B cell (primary cell): ENCODE measurements at regions not wholly inside any gene's neighbourhood (a gene's known extent, or its start where the extent isn't known, plus 50 kb on each side); places are given as distances from the start of the nearest gene placed in this dataset.

ENCODE experiments used
- ATAC-seq: fragments of 200-7000 bp; cut with Tn5 transposase; one replicate; pipeline ENCODE4 v1.10.0; 2021; ENCODE audit warnings: low read depth, mild to moderate bottlenecking, moderate number of reproducible peaks, moderate library complexity
- CTCF ChIA-PET: fragments of 350-600 bp; sonication (Branson Sonifier 250); formaldehyde crosslinking; loops from one replicate; lab custom pipeline; 2021; ENCODE audit warnings: antibody characterized with exemption, inconsistent platforms; lab: Charles Lee
- POLR2A ChIA-PET: fragments of 350-600 bp; sonication (Branson Sonifier 250); formaldehyde crosslinking; loops from one replicate; lab custom pipeline; 2021; ENCODE audit warnings: antibody characterized with exemption; lab: Charles Lee
- DNase-seq: peaks from one replicate; pipeline ENCODE4 v3.0.0; 2013
- H2AFZ ChIP-seq: 2 replicates; pipeline ENCODE4 v1.6.1; 2012; ENCODE audit warnings: mild to moderate bottlenecking, low read depth, low read length; ENCODE audit not compliant: insufficient read depth, poor library complexity, severe bottlenecking
- H3K27ac ChIP-seq, 2 donors: 1 replicate in 1 of 2; 2 replicates in 1 of 2; pipeline ENCODE4 v1.5.1; 2012 to 2013; ENCODE audit warnings: low read length in 2 of 2, mild to moderate bottlenecking in 2 of 2, moderate library complexity in 1 of 2
- H3K27me3 ChIP-seq, 4 experiments: fragments of 200-600 bp in 1 of 4; sonication (generic) in 1 of 4; replicated peaks in 1 of 4; 1 replicate in 2 of 4; 2 replicates in 2 of 4; pipeline versions ENCODE4 v1.6.1 to v1.7.0; 2013 to 2016; ENCODE audit warnings: low read length in 3 of 4, mild to moderate bottlenecking in 2 of 4, mixed read lengths in 1 of 4, moderate library complexity in 1 of 4; ENCODE audit not compliant: insufficient read depth in 4 of 4, control insufficient read depth in 3 of 4; ENCODE audit errors: control extremely low read depth in 1 of 4
- H3K36me3 ChIP-seq, 2 experiments: replicated peaks in 1 of 2; 1 replicate in 1 of 2; 2 replicates in 1 of 2; pipeline versions ENCODE4 v1.6.1 to v1.7.1; 2013; ENCODE audit warnings: low read length in 1 of 2; ENCODE audit not compliant: insufficient read depth in 2 of 2, control insufficient read depth in 1 of 2; ENCODE audit errors: control extremely low read depth in 1 of 2, extremely low read depth in 1 of 2
- H3K4me1 ChIP-seq, 2 donors: fragments of 200-600 bp in 1 of 2; sonication (generic) in 1 of 2; 1 replicate in 1 of 2; 2 replicates in 1 of 2; pipeline versions ENCODE4 v1.5.1 to v1.6.1; 2013 to 2017; ENCODE audit warnings: low read length in 2 of 2; ENCODE audit not compliant: control insufficient read depth in 2 of 2, insufficient read depth in 2 of 2
- H3K4me2 ChIP-seq: replicated peaks from 2 replicates; pipeline ENCODE3; 2012; ENCODE audit warnings: mild to moderate bottlenecking, low read depth, low read length; ENCODE audit not compliant: poor library complexity, severe bottlenecking
- H3K4me3 ChIP-seq, 5 experiments: fragments of 200-600 bp in 1 of 5; sonication (generic) in 1 of 5; 1 replicate in 3 of 5; 2 replicates in 2 of 5; pipeline versions ENCODE4 v1.5.1 to v1.7.0; 2011 to 2016; ENCODE audit warnings: low read length in 4 of 5, mild to moderate bottlenecking in 4 of 5, low read depth in 2 of 5, control low read depth in 1 of 5, moderate library complexity in 1 of 5; ENCODE audit not compliant: insufficient read depth in 1 of 5; ENCODE audit errors: control extremely low read depth in 1 of 5, extremely low read depth in 1 of 5
- H3K79me2 ChIP-seq: fragments of 200-600 bp; sonication (generic); one replicate; pipeline ENCODE4 v1.6.0; 2016; ENCODE audit warnings: low read length; ENCODE audit not compliant: control insufficient read depth, insufficient read depth
- H3K9ac ChIP-seq: fragments of 200-600 bp; sonication (generic); 2 replicates; pipeline ENCODE4 v1.6.1; 2017; ENCODE audit warnings: mild to moderate bottlenecking, low read length, moderate library complexity
- H3K9me3 ChIP-seq, 3 donors: one replicate each; pipeline versions ENCODE4 v1.6.1 to v1.7.1; 2013; ENCODE audit warnings: low read length in 2 of 3; ENCODE audit not compliant: control insufficient read depth in 2 of 3, insufficient read depth in 1 of 3; ENCODE audit errors: control extremely low read depth in 1 of 3
- H4K20me1 ChIP-seq: 2 replicates; pipeline ENCODE4 v1.6.0; 2012; ENCODE audit warnings: mild to moderate bottlenecking, low read length; ENCODE audit not compliant: insufficient read depth, control insufficient read depth, poor library complexity, severe bottlenecking
- H3K27ac Mint-ChIP-seq: one replicate; pipeline ENCODE4 v1.8.0; 2021; ENCODE audit warnings: mixed read lengths
- H3K27me3 Mint-ChIP-seq: one replicate; pipeline ENCODE4 v1.8.0; 2021; ENCODE audit warnings: mixed read lengths
- H3K4me1 Mint-ChIP-seq: one replicate; pipeline ENCODE4 v1.8.0; 2021; ENCODE audit warnings: mixed read lengths
- H3K4me3 Mint-ChIP-seq: one replicate; pipeline ENCODE4 v1.8.0; 2021; ENCODE audit warnings: mixed read lengths
- H3K9me3 Mint-ChIP-seq: one replicate; pipeline ENCODE4 v1.8.0; 2022; ENCODE audit warnings: mixed read lengths; ENCODE audit not compliant: insufficient read depth
- CTCF ChIP-seq: fragments of 200-600 bp; IDR thresholded peaks from one replicate; pipeline ENCODE4 v1.8.0; 2022; ENCODE audit warnings: antibody characterized with exemption, mild to moderate bottlenecking
- EZH2 ChIP-seq: IDR thresholded peaks from 2 replicates; pipeline ENCODE4 v1.6.1; 2012; ENCODE audit warnings: borderline replicate concordance, low read depth, mild to moderate bottlenecking, moderate library complexity, low read length; ENCODE audit not compliant: insufficient read depth, poor library complexity, severe bottlenecking
- WGBS: methylation state at CpG from one replicate; pipeline ENCODE4 v1.1.5; 2013; ENCODE audit warnings: missing lambda C conversion rate; ENCODE audit not compliant: insufficient coverage; 5-methylcytosine and 5-hydroxymethylcytosine counted together
- intact Hi-C: fragments of 100-400 bp; cut with micrococcal nuclease; formaldehyde crosslinking; loops from one replicate; pipeline ENCODE4 v1.10.0; 2022

DNA sequence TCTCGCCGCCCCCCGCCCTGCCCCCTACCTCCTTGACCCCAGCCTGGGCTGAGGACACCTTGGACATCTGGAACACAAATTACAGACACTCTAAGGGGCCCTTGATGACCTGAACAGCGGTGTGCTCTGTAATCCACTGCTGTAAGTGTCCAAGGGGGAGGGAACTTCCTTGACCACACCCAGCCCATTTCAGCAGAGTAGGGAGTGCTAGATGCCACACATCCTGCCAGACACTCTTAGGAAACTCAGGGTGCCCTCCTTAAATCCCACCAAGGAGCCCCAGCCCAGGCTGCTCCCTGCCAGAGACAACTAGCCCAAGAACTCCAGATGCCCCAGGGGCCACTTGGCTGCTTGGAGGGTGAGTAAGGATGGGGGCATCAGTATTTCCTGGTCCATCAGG lies 282.2 kb downstream of the RRAGC start:
- H3K9me3 Mint-ChIP-seq = no peaks in the 10 kb centered on the region
- ATAC-seq (no peak), DNase-seq (no peak)
- Histone ChIP-seq H3K9me3 (peaks cover 0 to 3% (median 0%) of the 10 kb centered on the region in 3 donors), H3K4me2 (no peak overlapping the region), H3K36me3 (no peaks in the 10 kb centered on the region), H3K79me2 (no peaks in the 10 kb centered on the region), H3K9ac (no peak overlapping the region), H3K27me3 (peaks cover 0 to 39% (median 23%) of the 10 kb centered on the region in 4 experiments), H3K4me1 (peaks cover 0 to 6% of the 10 kb centered on the region in 2 donors), H3K27ac (no peak overlapping the region), H3K4me3 (no peak overlapping the region), H4K20me1 (no peaks in the 10 kb centered on the region), H2AFZ (no peak overlapping the region)
- ChIA-PET CTCF (no interaction called here), POLR2A (no interaction called here)
- no CpG with 5 or more reads among the region's 4 CpGs for WGBS
- peaks cover 10% of the 10 kb centered on the region for H3K4me1 Mint-ChIP-seq
- TF ChIP-seq EZH2 (no peak), CTCF (no peak)
- intact Hi-C loops = no loop called here
- peaks cover 40% of the 10 kb centered on the region for H3K27me3 Mint-ChIP-seq
- H3K4me3 Mint-ChIP-seq = peak overlapping the region; percentile 23
- no peak overlapping the region for H3K27ac Mint-ChIP-seq

GRCh38 chr1:38576241-38576640 lies 283.3 kb downstream of the RRAGC start:
- H3K36me3 ChIP-seq = no peaks in the 10 kb centered on the region
- CTCF ChIA-PET = no interaction called here
- H3K9me3 ChIP-seq = no peaks in the 10 kb centered on the region
- peaks cover 0 to 6% of the 10 kb centered on the region in 2 donors for H3K4me1 ChIP-seq
- H3K4me3 ChIP-seq = no peak overlapping the region
- no peaks in the 10 kb centered on the region for H4K20me1 ChIP-seq
- H3K9me3 Mint-ChIP-seq = no peaks in the 10 kb centered on the region
- 83% methylated on average over 3 of the region's 6 CpGs for WGBS
- no peak overlapping the region for H3K27ac Mint-ChIP-seq
- no peak overlapping the region for H3K9ac ChIP-seq
- H3K79me2 ChIP-seq = no peaks in the 10 kb centered on the region
- H2AFZ ChIP-seq = no peak overlapping the region
- H3K27me3 Mint-ChIP-seq = peaks cover 42% of the 10 kb centered on the region
- H3K4me3 Mint-ChIP-seq = no peak overlapping the region
- TF ChIP-seq CTCF (no peak), EZH2 (no peak)
- H3K4me1 Mint-ChIP-seq = peaks cover 10% of the 10 kb centered on the region
- no peak for ATAC-seq
- H3K27me3 ChIP-seq = peaks cover 0 to 38% (median 23%) of the 10 kb centered on the region in 4 experiments
- intact Hi-C loops = no loop called here
- POLR2A ChIA-PET = no interaction called here
- DNase-seq = no peak
- H3K4me2 ChIP-seq = no peak overlapping the region
- no peak overlapping the region for H3K27ac ChIP-seq
